Psoas muscle (tissue), 7 donors: ENCODE measurements at regions not wholly inside any gene's neighbourhood (a gene's known extent, or its start where the extent isn't known, plus 50 kb on each side); places are given as distances from the start of the nearest gene placed in this dataset.

Source experiments
- ATAC-seq, 4 donors: fragments of 200-7000 bp; cut with Tn5 transposase; one replicate each; pipeline ENCODE4 v1.9.1; 2020; ENCODE audit warnings: moderate library complexity in 3 of 4, mild to moderate bottlenecking in 2 of 4
- DNase-seq, 2 donors: peaks; one replicate each; pipeline ENCODE4 v3.0.0-alpha.2; 2020
- H3K27ac ChIP-seq: fragments of 200-600 bp; one replicate; pipeline ENCODE4 v1.8.0; 2022
- H3K27me3 ChIP-seq, 3 donors: fragments of 200-600 bp in 1 of 3; one replicate each; pipeline versions ENCODE4 v1.6.1 to v1.8.0; 2013 to 2022; ENCODE audit warnings: low read length in 2 of 3, mild to moderate bottlenecking in 2 of 3, moderate library complexity in 1 of 3; ENCODE audit not compliant: insufficient read depth in 3 of 3
- H3K36me3 ChIP-seq, 2 donors: fragments of 200-600 bp in 1 of 2; one replicate each; pipeline versions ENCODE4 v1.6.1 to v1.8.0; 2013 to 2022; ENCODE audit warnings: low read depth in 1 of 2, mild to moderate bottlenecking in 1 of 2, moderate library complexity in 1 of 2; ENCODE audit not compliant: insufficient read depth in 1 of 2
- H3K4me1 ChIP-seq: fragments of 200-600 bp; one replicate; pipeline ENCODE4 v1.8.0; 2022
- H3K4me3 ChIP-seq: fragments of 200-600 bp; one replicate; pipeline ENCODE4 v1.8.0; 2022; ENCODE audit warnings: mild to moderate bottlenecking
- H3K9me3 ChIP-seq: fragments of 200-600 bp; one replicate; pipeline ENCODE4 v1.8.0; 2022
- WGBS, 3 donors: extraction: QIAGEN DNeasy Blood & Tissue Kit; methylation state at CpG; one replicate each; pipeline versions ENCODE4 v1.1.6 to v1.1.7; 2013; 5-methylcytosine and 5-hydroxymethylcytosine counted together
- intact Hi-C, 2 donors: fragments of 100-400 bp; cut with DNase I; formaldehyde crosslinking; loops; one replicate each; pipeline versions ENCODE4 v1.11.0 to v1.14.2; 2022
- TF ChIP-seq, protein P1 (sequence below): fragments of 200-600 bp; IDR thresholded peaks from one replicate; pipeline ENCODE4 v1.8.0; 2022; ENCODE audit warnings: antibody characterized with exemption
- donor health status: healthy with polysubstance abuse.
- donor health status: DM: no; HTN: no; CAD: no; lungs with moderate emphysema.
- donor health status: Bipolar disorder and iron deficiency.
- donor health status: healthy.
- donor health status: DM: yes; HTN: yes; CAD: no.
- donor health status: DM: no; HTN: no; CAD: no.
- donor health status: DM: yes; HTN: yes; CAD: no.

DNA sequence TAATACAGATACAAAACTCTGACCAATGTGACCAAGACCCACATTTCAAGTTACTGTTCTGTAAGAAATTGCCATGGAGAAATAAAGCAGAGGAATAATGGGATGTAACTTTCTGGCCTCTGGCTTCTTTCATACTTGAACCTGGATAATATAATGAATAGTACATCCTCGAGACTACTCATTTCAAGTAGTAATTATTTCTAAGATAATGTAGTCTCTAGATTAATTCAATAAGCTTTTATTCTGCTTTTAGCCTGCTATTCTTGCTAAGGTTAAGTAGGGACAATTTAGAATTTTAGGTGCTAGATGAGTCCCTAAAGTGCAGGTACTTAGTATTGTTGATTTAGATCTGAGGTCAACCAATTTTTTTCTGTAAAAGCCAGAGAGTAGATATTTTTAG lies 178.7 kb upstream of the IL15 start:
- Histone ChIP-seq H3K27me3 (no peaks in the 10 kb centered on the region), H3K4me1 (no peaks in the 10 kb centered on the region), H3K36me3 (no peaks in the 10 kb centered on the region), H3K9me3 (no peaks in the 10 kb centered on the region), H3K27ac (no peak overlapping the region), H3K4me3 (no peak overlapping the region)
- no peak for DNase-seq
- intact Hi-C loops, result no loop called here
- ATAC-seq, result no peak
- TF ChIP-seq, protein P1, sequence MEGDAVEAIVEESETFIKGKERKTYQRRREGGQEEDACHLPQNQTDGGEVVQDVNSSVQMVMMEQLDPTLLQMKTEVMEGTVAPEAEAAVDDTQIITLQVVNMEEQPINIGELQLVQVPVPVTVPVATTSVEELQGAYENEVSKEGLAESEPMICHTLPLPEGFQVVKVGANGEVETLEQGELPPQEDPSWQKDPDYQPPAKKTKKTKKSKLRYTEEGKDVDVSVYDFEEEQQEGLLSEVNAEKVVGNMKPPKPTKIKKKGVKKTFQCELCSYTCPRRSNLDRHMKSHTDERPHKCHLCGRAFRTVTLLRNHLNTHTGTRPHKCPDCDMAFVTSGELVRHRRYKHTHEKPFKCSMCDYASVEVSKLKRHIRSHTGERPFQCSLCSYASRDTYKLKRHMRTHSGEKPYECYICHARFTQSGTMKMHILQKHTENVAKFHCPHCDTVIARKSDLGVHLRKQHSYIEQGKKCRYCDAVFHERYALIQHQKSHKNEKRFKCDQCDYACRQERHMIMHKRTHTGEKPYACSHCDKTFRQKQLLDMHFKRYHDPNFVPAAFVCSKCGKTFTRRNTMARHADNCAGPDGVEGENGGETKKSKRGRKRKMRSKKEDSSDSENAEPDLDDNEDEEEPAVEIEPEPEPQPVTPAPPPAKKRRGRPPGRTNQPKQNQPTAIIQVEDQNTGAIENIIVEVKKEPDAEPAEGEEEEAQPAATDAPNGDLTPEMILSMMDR, result no peak
- 93 to 100% (median 96%) methylated on average over 1 of the region's 1 CpG for WGBS, 3 donors

GRCh38 chr4:141458501-141458900 lies 177.9 kb upstream of the IL15 start:
- WGBS, 3 donors, result 46 to 53% (median 48%) methylated on average over 3 of the region's 3 CpGs
- H3K4me3 ChIP-seq, result no peak overlapping the region
- no peaks in the 10 kb centered on the region for H3K4me1 ChIP-seq
- H3K27ac ChIP-seq, result no peak overlapping the region
- H3K9me3 ChIP-seq, result no peaks in the 10 kb centered on the region
- TF ChIP-seq, protein P1, result no peak
- ATAC-seq (peak; percentile 32 to 70 (median 54)), DNase-seq (no peak)
- no peaks in the 10 kb centered on the region for H3K27me3 ChIP-seq
- intact Hi-C loops, result no loop called here
- H3K36me3 ChIP-seq, result no peaks in the 10 kb centered on the region

DNA sequence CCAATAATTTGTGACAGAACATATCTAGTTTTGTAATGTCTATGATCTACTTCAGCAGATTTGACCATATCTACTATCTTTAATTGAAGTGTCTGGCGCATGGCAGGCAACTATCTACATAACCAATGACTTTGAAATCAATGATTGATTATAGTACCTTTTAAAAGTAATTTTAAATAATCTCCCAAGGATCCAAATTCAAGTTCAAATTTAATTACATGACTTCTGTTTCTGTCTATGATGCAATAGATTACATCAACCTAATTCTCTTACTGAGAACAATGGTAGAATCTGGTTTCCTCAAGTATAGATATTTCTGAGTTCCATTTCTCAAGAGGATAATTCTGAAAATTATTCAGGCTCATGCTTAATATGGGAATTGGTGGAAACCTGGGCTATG lies 177.4 kb upstream of the IL15 start:
- TF ChIP-seq, protein P1, result no peak
- Histone ChIP-seq H3K4me1 (no peaks in the 10 kb centered on the region), H3K27me3 (no peaks in the 10 kb centered on the region), H3K27ac (no peak overlapping the region), H3K36me3 (no peaks in the 10 kb centered on the region), H3K9me3 (no peaks in the 10 kb centered on the region), H3K4me3 (no peak overlapping the region)
- DNase-seq (no peak), ATAC-seq (no peak)
- intact Hi-C loops, result no loop called here
- WGBS, 3 donors, result 94 to 100% (median 100%) methylated on average over 1 of the region's 1 CpG

- Histone ChIP-seq H3K4me1 (no peaks in the 10 kb centered on the region), H3K9me3 (no peaks in the 10 kb centered on the region), H3K36me3 (no peaks in the 10 kb centered on the region), H3K27ac (no peak overlapping the region), H3K4me3 (no peak overlapping the region), H3K27me3 (no peaks in the 10 kb centered on the region)
- ATAC-seq (no peak), DNase-seq (no peak)
- 58 to 61% (median 58%) methylated on average over 2 of the region's 2 CpGs for WGBS, 3 donors
- intact Hi-C loops, result no loop called here
- TF ChIP-seq, protein P1, result no peak
Observed at GRCh38 chr4:141462361-141462760, 174.0 kb upstream of the IL15 start.

- Histone ChIP-seq H3K9me3 (no peaks in the 10 kb centered on the region), H3K4me3 (no peak overlapping the region), H3K27me3 (no peaks in the 10 kb centered on the region), H3K27ac (no peak overlapping the region), H3K36me3 (no peaks in the 10 kb centered on the region), H3K4me1 (no peaks in the 10 kb centered on the region)
- DNase-seq, result no peak
- 24 to 33% (median 31%) methylated on average over 2 of the region's 2 CpGs for WGBS, 3 donors
- TF ChIP-seq, protein P1, result no peak
- ATAC-seq, result no peak
- intact Hi-C loops, result no loop called here
Observed at GRCh38 chr4:141463678-141464077, 172.7 kb upstream of the IL15 start.
